Suprapubic skin (tissue), 4 donors: ENCODE measurements at regions not wholly inside any gene's neighbourhood (a gene's known extent, or its start where the extent isn't known, plus 50 kb on each side); places are given as distances from the start of the nearest gene placed in this dataset.

Experiments used
- DNase-seq, 2 donors: peaks; one replicate each; pipeline ENCODE4 v3.0.0-alpha.2; 2019; ENCODE audit warnings: low spot score in 2 of 2
- H3K27ac ChIP-seq: fragments of 200-600 bp; sonication (generic); one replicate; pipeline ENCODE4 v1.5.1; 2019
- H3K27me3 ChIP-seq: fragments of 200-600 bp; sonication (generic); one replicate; pipeline ENCODE4 v1.5.1; 2019
- H3K36me3 ChIP-seq: fragments of 200-600 bp; sonication (generic); one replicate; pipeline ENCODE4 v1.5.1; 2019
- H3K4me1 ChIP-seq: fragments of 200-600 bp; sonication (generic); one replicate; pipeline ENCODE4 v1.5.1; 2019
- H3K4me3 ChIP-seq: fragments of 200-600 bp; sonication (generic); one replicate; pipeline ENCODE4 v1.5.1; 2019; ENCODE audit warnings: mild to moderate bottlenecking
- H3K9me3 ChIP-seq: fragments of 200-600 bp; sonication (generic); one replicate; pipeline ENCODE4 v1.5.1; 2019
- EP300 ChIP-seq: sonication (generic); formaldehyde crosslinking; IDR thresholded peaks from one replicate; pipeline ENCODE4 v1.6.1; 2017; ENCODE audit warnings: antibody characterized with exemption
- POLR2A ChIP-seq, 2 donors: fragments of 450-650 bp; IDR thresholded peaks; one replicate each; pipeline ENCODE4 v1.6.1; 2017; ENCODE audit warnings: antibody characterized with exemption in 2 of 2, mild to moderate bottlenecking in 2 of 2, moderate library complexity in 2 of 2
- POLR2AphosphoS5 ChIP-seq, 3 donors: sonication (generic); formaldehyde crosslinking; IDR thresholded peaks; one replicate each; pipeline ENCODE4 v1.6.1; 2017; ENCODE audit warnings: antibody characterized with exemption in 3 of 3
- WGBS: methylation state at CpG from one replicate; pipeline ENCODE4 v1.1.5; 2018; 5-methylcytosine and 5-hydroxymethylcytosine counted together
- TF ChIP-seq, protein P1 (sequence below), 2 donors: fragments of 200-600 bp in 1 of 2; fragments of 450-650 bp in 1 of 2; sonication (generic) in 1 of 2; IDR thresholded peaks; one replicate each; pipeline ENCODE4 v1.5.1; 2016 to 2019; ENCODE audit warnings: antibody characterized with exemption in 2 of 2, mild to moderate bottlenecking in 1 of 2, moderate library complexity in 1 of 2

DNA sequence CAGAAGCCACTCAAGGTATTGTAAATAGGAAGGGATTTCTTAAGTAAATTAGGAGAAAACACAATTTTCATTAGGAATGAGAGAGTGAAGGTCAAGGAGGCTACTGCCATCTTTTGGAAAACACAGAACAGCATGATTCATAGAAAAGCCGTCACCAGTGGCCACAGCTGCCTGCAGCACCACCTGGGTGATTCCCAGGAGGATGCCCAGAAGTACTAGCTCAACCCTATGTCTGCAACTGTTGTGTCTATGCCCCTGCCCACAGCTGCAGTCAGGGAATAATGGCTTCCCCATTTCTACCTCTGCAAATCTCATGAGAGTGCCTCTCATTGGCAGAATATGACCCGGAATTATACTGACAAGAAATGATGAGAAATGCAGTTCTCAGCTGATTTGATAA is 300.0 kb downstream of the IGSF11 start:
- whole genome bisulfite sequencing = 77% methylated on average over 2 of the region's 2 CpGs
- H3K4me1 ChIP-seq = no peaks in the 10 kb centered on the region
- H3K27ac ChIP-seq = no peak overlapping the region

DNA sequence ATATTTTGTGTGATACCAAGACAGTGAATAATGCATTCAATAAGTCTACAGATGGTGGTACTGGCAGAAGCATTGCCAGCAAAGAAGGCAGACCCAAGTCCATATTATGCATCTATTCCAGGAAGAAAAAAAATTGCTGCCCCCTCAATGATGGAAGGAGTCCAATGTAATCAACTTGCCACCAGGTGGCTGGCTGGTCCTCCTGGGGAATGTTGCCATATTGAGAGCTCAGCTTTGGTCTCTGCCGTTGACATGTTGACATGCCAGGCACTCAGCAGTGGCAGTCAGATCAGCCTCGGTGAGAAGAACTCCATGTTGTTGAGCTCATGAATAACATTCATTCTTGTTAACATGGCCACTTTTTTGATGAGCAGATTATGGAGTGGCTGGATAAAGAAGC is 298.5 kb downstream of the IGSF11 start:
- peaks cover 2% of the 10 kb centered on the region for H3K9me3 ChIP-seq
- WGBS = 100% methylated on average over 2 of the region's 2 CpGs
- no peaks in the 10 kb centered on the region for H3K4me1 ChIP-seq
- no peaks in the 10 kb centered on the region for H3K36me3 ChIP-seq
- no peak overlapping the region for H3K4me3 ChIP-seq
- H3K27ac ChIP-seq = no peak overlapping the region
- DNase-seq = no peak
- TF ChIP-seq, protein P1, sequence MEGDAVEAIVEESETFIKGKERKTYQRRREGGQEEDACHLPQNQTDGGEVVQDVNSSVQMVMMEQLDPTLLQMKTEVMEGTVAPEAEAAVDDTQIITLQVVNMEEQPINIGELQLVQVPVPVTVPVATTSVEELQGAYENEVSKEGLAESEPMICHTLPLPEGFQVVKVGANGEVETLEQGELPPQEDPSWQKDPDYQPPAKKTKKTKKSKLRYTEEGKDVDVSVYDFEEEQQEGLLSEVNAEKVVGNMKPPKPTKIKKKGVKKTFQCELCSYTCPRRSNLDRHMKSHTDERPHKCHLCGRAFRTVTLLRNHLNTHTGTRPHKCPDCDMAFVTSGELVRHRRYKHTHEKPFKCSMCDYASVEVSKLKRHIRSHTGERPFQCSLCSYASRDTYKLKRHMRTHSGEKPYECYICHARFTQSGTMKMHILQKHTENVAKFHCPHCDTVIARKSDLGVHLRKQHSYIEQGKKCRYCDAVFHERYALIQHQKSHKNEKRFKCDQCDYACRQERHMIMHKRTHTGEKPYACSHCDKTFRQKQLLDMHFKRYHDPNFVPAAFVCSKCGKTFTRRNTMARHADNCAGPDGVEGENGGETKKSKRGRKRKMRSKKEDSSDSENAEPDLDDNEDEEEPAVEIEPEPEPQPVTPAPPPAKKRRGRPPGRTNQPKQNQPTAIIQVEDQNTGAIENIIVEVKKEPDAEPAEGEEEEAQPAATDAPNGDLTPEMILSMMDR (IDR thresholded peaks at IDR 0.05) = no peak
- TF ChIP-seq POLR2A (IDR thresholded peaks at IDR 0.05) (no peak), POLR2AphosphoS5 (IDR thresholded peaks at IDR 0.05) (no peak), EP300 (no peak)
- no peaks in the 10 kb centered on the region for H3K27me3 ChIP-seq

More for the DNA sequence above, 300.0 kb downstream of the IGSF11 start:
- Histone ChIP-seq H3K4me3 (no peak overlapping the region), H3K27me3 (no peaks in the 10 kb centered on the region), H3K9me3 (no peaks in the 10 kb centered on the region), H3K36me3 (no peaks in the 10 kb centered on the region)
- DNase-seq = no peak
- TF ChIP-seq EP300 (no peak), POLR2A (IDR thresholded peaks at IDR 0.05) (no peak), POLR2AphosphoS5 (IDR thresholded peaks at IDR 0.05) (no peak)
- TF ChIP-seq, protein P1 (IDR thresholded peaks at IDR 0.05) = no peak

DNA sequence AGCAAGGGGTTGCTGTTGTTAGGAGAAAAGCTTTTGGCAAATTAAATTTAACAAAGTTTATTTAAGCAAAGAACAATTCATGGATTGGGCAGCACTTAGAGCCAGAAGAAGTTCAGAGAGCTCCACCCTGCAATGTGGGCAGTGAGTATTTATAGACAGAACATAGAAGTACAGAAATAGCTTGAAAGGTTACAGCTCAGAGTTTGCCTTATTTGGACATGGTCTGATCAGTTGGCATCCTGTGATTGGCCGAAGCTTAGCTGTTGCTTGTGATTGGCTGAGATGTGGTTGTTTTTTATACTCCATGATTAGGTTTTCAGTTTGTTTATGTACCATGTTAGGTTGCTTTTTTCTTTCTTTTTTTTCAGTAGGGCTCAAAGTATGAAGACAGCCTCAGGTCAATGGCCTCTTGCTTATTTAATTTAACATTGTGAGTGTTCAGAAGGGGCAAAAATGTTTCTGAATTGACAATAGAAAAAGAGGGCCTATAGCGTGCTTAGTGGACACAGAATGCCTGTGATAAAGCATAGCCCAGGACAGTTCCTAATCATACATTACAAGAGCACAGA is 293.8 kb downstream of the IGSF11 start:
- Histone ChIP-seq H3K4me3 (no peak overlapping the region), H3K4me1 (no peaks in the 10 kb centered on the region), H3K27ac (no peak overlapping the region), H3K27me3 (no peaks in the 10 kb centered on the region), H3K9me3 (peaks cover 2% of the 10 kb centered on the region), H3K36me3 (no peaks in the 10 kb centered on the region)
- 96% methylated on average over 2 of the region's 2 CpGs for WGBS
- TF ChIP-seq, protein P1 (IDR thresholded peaks at IDR 0.05) = no peak
- TF ChIP-seq POLR2A (IDR thresholded peaks at IDR 0.05) (no peak), EP300 (no peak), POLR2AphosphoS5 (IDR thresholded peaks at IDR 0.05) (no peak)
- no peak for DNase-seq

DNA sequence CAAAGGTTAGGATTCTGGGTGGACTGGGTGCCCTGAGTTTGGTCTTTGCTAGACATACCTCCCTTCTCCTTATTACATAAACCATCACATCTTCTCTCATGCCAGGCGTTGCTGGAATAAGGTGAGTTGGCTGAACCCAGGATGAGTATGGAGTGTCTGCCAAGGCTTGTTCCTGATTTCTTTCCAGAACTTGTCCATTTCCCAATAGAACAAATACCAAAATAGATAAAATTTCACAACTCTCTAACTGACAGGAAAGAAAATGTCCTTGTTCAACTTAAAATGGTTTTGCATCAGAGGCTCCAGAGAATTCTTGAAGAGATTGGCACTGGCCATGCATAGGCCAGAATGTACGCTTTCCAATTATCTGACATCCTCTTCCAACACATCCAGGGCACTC is 291.9 kb downstream of the IGSF11 start:
- TF ChIP-seq POLR2A (IDR thresholded peaks at IDR 0.05) (no peak), POLR2AphosphoS5 (IDR thresholded peaks at IDR 0.05) (no peak), EP300 (no peak)
- TF ChIP-seq, protein P1 (IDR thresholded peaks at IDR 0.05) = no peak
- Histone ChIP-seq H3K27me3 (no peaks in the 10 kb centered on the region), H3K4me3 (no peak overlapping the region), H3K4me1 (no peaks in the 10 kb centered on the region), H3K36me3 (no peaks in the 10 kb centered on the region), H3K27ac (no peak overlapping the region), H3K9me3 (peaks cover 2% of the 10 kb centered on the region)
- WGBS = 68% methylated on average over 2 of the region's 2 CpGs
- no peak for DNase-seq

DNA sequence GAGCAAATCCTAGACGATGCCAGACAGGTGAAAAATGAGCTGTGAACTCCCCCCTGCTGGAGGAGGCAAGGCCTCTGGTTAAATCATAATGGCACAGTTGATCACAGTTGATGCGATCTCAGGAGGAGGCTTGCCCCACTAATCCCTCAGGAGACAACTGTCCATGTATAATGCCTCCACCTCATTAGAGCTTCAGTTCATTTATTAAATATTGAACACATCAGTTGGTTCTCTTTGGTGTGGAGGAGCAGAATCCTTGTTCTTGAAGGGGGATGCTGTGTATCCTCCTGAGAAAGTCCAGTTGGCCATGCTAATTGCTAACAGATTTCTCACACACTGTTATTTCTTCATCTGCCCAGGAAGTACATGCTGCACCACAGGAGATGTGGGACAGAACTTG is 290.5 kb downstream of the IGSF11 start:
- TF ChIP-seq POLR2AphosphoS5 (IDR thresholded peaks at IDR 0.05) = no peak
- WGBS = 66% methylated on average over 2 of the region's 2 CpGs
- H3K4me3 ChIP-seq = no peak overlapping the region
- no peak for DNase-seq
- no peaks in the 10 kb centered on the region for H3K4me1 ChIP-seq
- H3K27me3 ChIP-seq = no peaks in the 10 kb centered on the region
- no peak overlapping the region for H3K27ac ChIP-seq
- H3K9me3 ChIP-seq = peaks cover 2% of the 10 kb centered on the region
- no peaks in the 10 kb centered on the region for H3K36me3 ChIP-seq
